ENCODE measurements at regions not wholly inside any gene's neighbourhood (a gene's known extent, or its start where the extent isn't known, plus 50 kb on each side); places are given as distances from the start of the nearest gene placed in this dataset.

GRCh38 chr1:4395158-4395557 is 259.3 kb upstream of the AJAP1 start:
- no peak for DNase-seq (ENCODE audit: low read depth, low spot score)
- ATAC-seq = no peak
- in situ Hi-C loops (cut with HindIII; ENCODE audit: low pct_unique_long_range_greater_than_20kb, low sequenced_read_pairs) (no loop called here), intact Hi-C loops (cut with micrococcal nuclease; ENCODE audit: unreplicated experiment) (no loop called here)
- H3K4me1 ChIP-seq (ENCODE audit: control insufficient read depth, insufficient read depth, low read length) = no peaks in the 10 kb centered on the region
- H3K4me3 ChIP-seq (ENCODE audit: low read depth in 2 of 2, low read length in 2 of 2) = no peak overlapping the region
- TF ChIP-seq REST (IDR thresholded peaks at IDR 0.05; ENCODE audit: insufficient read depth in 1 of 2, low read depth in 2 of 2, low read length in 1 of 2) (no peak), TCF7L2 (IDR thresholded peaks at IDR 0.05; ENCODE audit: low read depth, low read length) (no peak), POLR2AphosphoS5 (IDR thresholded peaks at IDR 0.05; ENCODE audit: low read depth, low read length) (no peak), CTCF (IDR thresholded peaks at IDR 0.05) (no peak), SIN3A (IDR thresholded peaks at IDR 0.05; ENCODE audit: borderline replicate concordance, insufficient read depth, low read depth, low read length) (no peak)
- CTCF ChIA-PET = no interaction called here
- H3K9me3 ChIP-seq (ENCODE audit: control insufficient read depth, insufficient read depth, low read depth, low read length) = 0 out of 2 replicates have a peak, but pooled peaks cover 2% of the 10 kb centered on the region
- POLR2A ChIA-PET = no interaction called here
- no peak overlapping the region for H3K27ac ChIP-seq (ENCODE audit: low read length)
- no TSS peak for BruUV-seq (replicated peaks)
- H3K36me3 ChIP-seq (ENCODE audit: control insufficient read depth, insufficient read depth, low read length) = no peaks in the 10 kb centered on the region
- peaks cover 4% of the 10 kb centered on the region; the same call in 1 of the 2 replicates for H3K27me3 ChIP-seq (ENCODE audit: control insufficient read depth, insufficient read depth, low read length)

- ChIA-PET POLR2A (no interaction called here), CTCF (no interaction called here)
- H3K9me3 ChIP-seq (ENCODE audit: control insufficient read depth, insufficient read depth, low read depth, low read length) = 0 out of 2 replicates have a peak, but pooled peaks cover 2% of the 10 kb centered on the region
- no peaks in the 10 kb centered on the region for H3K4me1 ChIP-seq (ENCODE audit: control insufficient read depth, insufficient read depth, low read length)
- in situ Hi-C loops (cut with HindIII; ENCODE audit: low pct_unique_long_range_greater_than_20kb, low sequenced_read_pairs) = no loop called here
- no peak overlapping the region for H3K4me3 ChIP-seq (ENCODE audit: low read depth in 2 of 2, low read length in 2 of 2)
- intact Hi-C loops (cut with micrococcal nuclease; ENCODE audit: unreplicated experiment) = no loop called here
- BruUV-seq (replicated peaks) = no TSS peak
- H3K36me3 ChIP-seq (ENCODE audit: control insufficient read depth, insufficient read depth, low read length) = no peaks in the 10 kb centered on the region
- TF ChIP-seq CTCF (IDR thresholded peaks at IDR 0.05) (no peak), REST (IDR thresholded peaks at IDR 0.05; ENCODE audit: insufficient read depth in 1 of 2, low read depth in 2 of 2, low read length in 1 of 2) (no peak), TCF7L2 (IDR thresholded peaks at IDR 0.05; ENCODE audit: low read depth, low read length) (no peak), POLR2AphosphoS5 (IDR thresholded peaks at IDR 0.05; ENCODE audit: low read depth, low read length) (no peak), SIN3A (IDR thresholded peaks at IDR 0.05; ENCODE audit: borderline replicate concordance, insufficient read depth, low read depth, low read length) (no peak)
- DNase-seq (ENCODE audit: low read depth, low spot score) (no peak), ATAC-seq (no peak)
- H3K27me3 ChIP-seq (ENCODE audit: control insufficient read depth, insufficient read depth, low read length) = peaks cover 4% of the 10 kb centered on the region; the same call in 1 of the 2 replicates
- H3K27ac ChIP-seq (ENCODE audit: low read length) = no peak overlapping the region
These were observed 258.7 kb upstream of the AJAP1 start for GRCh38 chr1:4395676-4396075.

Measured in Panc1 (cell line).